WTC11 (cell line): ENCODE measurements at regions not wholly inside any gene's neighbourhood (a gene's known extent, or its start where the extent isn't known, plus 50 kb on each side); places are given as distances from the start of the nearest gene placed in this dataset.

Source experiments
- ATAC-seq: fragments of 200-7000 bp; cut with Tn5 transposase; 2 replicates; pipeline ENCODE4 v1.10.0; 2021; ENCODE audit warnings: mild to moderate bottlenecking, moderate library complexity
- CTCF ChIA-PET: fragments of 300-600 bp; sonication (Branson Sonifier 250); formaldehyde crosslinking; loops from one replicate; lab custom pipeline; 2021; ENCODE audit warnings: antibody characterized with exemption; lab: Charles Lee
- POLR2A ChIA-PET: fragments of 350-600 bp; sonication (Branson Sonifier 250); formaldehyde crosslinking; loops from one replicate; lab custom pipeline; 2021; ENCODE audit warnings: antibody characterized with exemption; lab: Charles Lee
- DNase-seq: peaks from one replicate; pipeline ENCODE4 v3.0.0; 2021; ENCODE audit warnings: low spot score
- H3K27ac Mint-ChIP-seq: 2 replicates; pipeline ENCODE4 v1.8.0; 2021; ENCODE audit warnings: mixed read lengths
- H3K27me3 Mint-ChIP-seq: 2 replicates; pipeline ENCODE4 v1.8.0; 2021; ENCODE audit warnings: low read depth, mild to moderate bottlenecking, moderate library complexity, mixed read lengths
- H3K36me3 Mint-ChIP-seq: 2 replicates; pipeline ENCODE4 v1.8.0; 2021; ENCODE audit warnings: mixed read lengths
- H3K4me1 Mint-ChIP-seq: 2 replicates; pipeline ENCODE4 v1.8.0; 2022; ENCODE audit warnings: mixed read lengths
- H3K4me3 Mint-ChIP-seq: 2 replicates; pipeline ENCODE4 v1.8.0; 2021; ENCODE audit warnings: mild to moderate bottlenecking, moderate library complexity, mixed read lengths
- H3K9me3 Mint-ChIP-seq: 2 replicates; pipeline ENCODE4 v1.8.0; 2021; ENCODE audit warnings: mixed read lengths
- AFF4 ChIP-seq: sonication (generic); formaldehyde crosslinking; IDR thresholded peaks from 2 replicates; pipeline ENCODE4 v1.8.1; 2023; ENCODE audit warnings: mild to moderate bottlenecking, missing genetic modification reagents, borderline replicate concordance
- CREB1 ChIP-seq: sonication (generic); formaldehyde crosslinking; IDR thresholded peaks from 2 replicates; pipeline ENCODE4 v1.8.0; 2023; ENCODE audit warnings: mild to moderate bottlenecking, missing genetic modification reagents
- CREM ChIP-seq: sonication (generic); formaldehyde crosslinking; IDR thresholded peaks from 2 replicates; pipeline ENCODE4 v1.8.1; 2022; ENCODE audit warnings: mild to moderate bottlenecking, missing genetic modification reagents, moderate library complexity
- E2F4 ChIP-seq: sonication (generic); formaldehyde crosslinking; IDR thresholded peaks from 2 replicates; pipeline ENCODE4 v1.8.1; 2022; ENCODE audit warnings: low read depth, mild to moderate bottlenecking, moderate library complexity, missing genetic modification reagents, borderline replicate concordance
- ESRRA ChIP-seq: sonication (generic); formaldehyde crosslinking; IDR thresholded peaks from 2 replicates; pipeline ENCODE4 v1.8.1; 2022; ENCODE audit warnings: mild to moderate bottlenecking, missing genetic modification reagents, borderline replicate concordance
- ETV6 ChIP-seq: sonication (generic); formaldehyde crosslinking; IDR thresholded peaks from 2 replicates; pipeline ENCODE4 v1.8.1; 2022; ENCODE audit warnings: mild to moderate bottlenecking, missing genetic modification reagents
- JUN ChIP-seq: sonication (generic); formaldehyde crosslinking; IDR thresholded peaks from 2 replicates; pipeline ENCODE4 v1.8.0; 2023; ENCODE audit warnings: mild to moderate bottlenecking, missing genetic modification reagents
- PRDM15 ChIP-seq: sonication (generic); formaldehyde crosslinking; IDR thresholded peaks from 2 replicates; pipeline ENCODE4 v1.8.0; 2022; ENCODE audit warnings: missing genetic modification reagents
- ZBTB21 ChIP-seq: sonication (generic); formaldehyde crosslinking; IDR thresholded peaks from 2 replicates; pipeline ENCODE4 v1.8.1; 2023; ENCODE audit warnings: mild to moderate bottlenecking, missing genetic modification reagents, borderline replicate concordance
- ZNF232 ChIP-seq: sonication (generic); formaldehyde crosslinking; IDR thresholded peaks from 2 replicates; pipeline ENCODE4 v1.8.0; 2022; ENCODE audit warnings: mild to moderate bottlenecking, missing genetic modification reagents
- ZNF396 ChIP-seq: fragments of 250-450 bp; sonication (Bioruptor Pico); IDR thresholded peaks from 2 replicates; pipeline ENCODE4 v1.8.0; 2021; ENCODE audit warnings: mild to moderate bottlenecking, moderate library complexity, borderline replicate concordance
- ZNF512 ChIP-seq: sonication (generic); formaldehyde crosslinking; IDR thresholded peaks from 2 replicates; pipeline ENCODE4 v1.8.1; 2022; ENCODE audit warnings: missing genetic modification reagents, borderline replicate concordance
- TF ChIP-seq, protein P1 (sequence below): sonication (generic); formaldehyde crosslinking; IDR thresholded peaks from 2 replicates; pipeline ENCODE4 v1.8.0; 2023; ENCODE audit warnings: mild to moderate bottlenecking, missing genetic modification reagents
- TF ChIP-seq, protein P2 (sequence below): fragments of 250-450 bp; sonication (Bioruptor Pico); IDR thresholded peaks from 2 replicates; pipeline ENCODE4 v1.8.0; 2021; ENCODE audit warnings: mild to moderate bottlenecking
- TF ChIP-seq, protein P3 (sequence below): fragments of 250-450 bp; sonication (Bioruptor Pico); IDR thresholded peaks from 2 replicates; pipeline ENCODE4 v1.9.0; 2021; ENCODE audit warnings: moderate library complexity, mild to moderate bottlenecking, inconsistent platforms, borderline replicate concordance

DNA sequence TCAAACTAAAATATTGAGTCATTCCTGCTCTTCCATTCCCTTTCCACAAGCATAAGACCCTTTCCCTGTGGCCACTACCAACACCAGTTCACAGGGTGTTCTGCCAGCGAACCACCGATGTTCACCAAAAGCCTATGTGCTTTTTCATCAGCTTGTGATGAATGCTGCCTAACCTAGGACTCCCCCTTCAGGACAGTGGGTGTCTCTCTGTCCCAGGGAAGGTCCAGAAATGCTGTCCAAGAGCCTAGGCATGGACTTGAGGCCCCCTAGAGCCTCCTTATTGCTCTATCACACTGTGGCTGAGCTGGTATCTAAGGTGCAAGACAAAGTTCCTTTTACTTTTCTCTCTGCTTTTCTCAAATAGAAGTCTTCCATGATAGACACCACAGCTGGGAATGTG lies 1015.6 kb downstream of the PCDH19 start (continued):
- TF ChIP-seq, protein P1, sequence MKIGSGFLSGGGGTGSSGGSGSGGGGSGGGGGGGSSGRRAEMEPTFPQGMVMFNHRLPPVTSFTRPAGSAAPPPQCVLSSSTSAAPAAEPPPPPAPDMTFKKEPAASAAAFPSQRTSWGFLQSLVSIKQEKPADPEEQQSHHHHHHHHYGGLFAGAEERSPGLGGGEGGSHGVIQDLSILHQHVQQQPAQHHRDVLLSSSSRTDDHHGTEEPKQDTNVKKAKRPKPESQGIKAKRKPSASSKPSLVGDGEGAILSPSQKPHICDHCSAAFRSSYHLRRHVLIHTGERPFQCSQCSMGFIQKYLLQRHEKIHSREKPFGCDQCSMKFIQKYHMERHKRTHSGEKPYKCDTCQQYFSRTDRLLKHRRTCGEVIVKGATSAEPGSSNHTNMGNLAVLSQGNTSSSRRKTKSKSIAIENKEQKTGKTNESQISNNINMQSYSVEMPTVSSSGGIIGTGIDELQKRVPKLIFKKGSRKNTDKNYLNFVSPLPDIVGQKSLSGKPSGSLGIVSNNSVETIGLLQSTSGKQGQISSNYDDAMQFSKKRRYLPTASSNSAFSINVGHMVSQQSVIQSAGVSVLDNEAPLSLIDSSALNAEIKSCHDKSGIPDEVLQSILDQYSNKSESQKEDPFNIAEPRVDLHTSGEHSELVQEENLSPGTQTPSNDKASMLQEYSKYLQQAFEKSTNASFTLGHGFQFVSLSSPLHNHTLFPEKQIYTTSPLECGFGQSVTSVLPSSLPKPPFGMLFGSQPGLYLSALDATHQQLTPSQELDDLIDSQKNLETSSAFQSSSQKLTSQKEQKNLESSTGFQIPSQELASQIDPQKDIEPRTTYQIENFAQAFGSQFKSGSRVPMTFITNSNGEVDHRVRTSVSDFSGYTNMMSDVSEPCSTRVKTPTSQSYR (CRISPR knock-in tag): no peak
- no peak for TF ChIP-seq ZNF512 (CRISPR knock-in tag)
- TF ChIP-seq, all 79 proteins: peak for 0

DNA sequence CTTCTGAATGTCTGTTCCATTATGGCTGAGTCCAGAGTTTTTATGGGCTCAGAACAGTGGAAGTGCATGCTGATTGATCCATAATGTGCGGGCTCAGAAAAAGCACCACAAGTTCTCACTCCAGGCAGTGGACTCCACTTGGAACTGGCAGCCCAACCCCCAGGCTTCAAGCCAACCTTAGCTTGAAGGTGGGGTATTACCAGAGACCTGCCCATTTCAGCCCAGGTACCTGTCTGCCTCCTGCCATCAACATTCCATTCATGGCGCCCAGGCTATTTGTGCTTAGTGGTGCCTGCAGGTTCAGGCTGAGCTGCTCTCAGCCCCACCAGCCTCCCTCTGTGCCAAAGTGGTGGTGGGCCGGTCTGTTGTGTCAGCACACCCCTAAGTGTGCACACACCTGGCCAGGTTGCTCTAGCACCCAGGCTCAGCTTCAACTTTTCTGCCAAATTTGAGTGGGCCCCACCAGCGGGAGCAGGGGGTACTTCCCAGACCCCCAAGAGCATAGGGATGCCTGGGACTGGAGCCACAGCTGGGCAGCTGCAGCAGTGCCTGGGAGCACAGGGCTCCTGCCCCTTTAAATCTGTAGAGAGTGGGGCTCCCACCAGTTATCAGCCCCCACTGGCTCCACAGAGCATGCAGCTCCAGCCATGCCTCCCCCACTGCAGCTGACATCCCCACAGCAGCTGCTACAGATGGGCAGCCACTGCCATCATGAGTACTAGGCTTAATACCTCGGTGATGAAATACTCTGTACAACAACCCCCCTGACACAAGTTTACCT lies 1025.3 kb downstream of the PCDH19 start:
- no peak for ATAC-seq
- TF ChIP-seq PRDM15 (CRISPR knock-in tag) (no peak), CREM (CRISPR knock-in tag) (no peak), ZBTB21 (CRISPR knock-in tag) (no peak)
- TF ChIP-seq, protein P2, sequence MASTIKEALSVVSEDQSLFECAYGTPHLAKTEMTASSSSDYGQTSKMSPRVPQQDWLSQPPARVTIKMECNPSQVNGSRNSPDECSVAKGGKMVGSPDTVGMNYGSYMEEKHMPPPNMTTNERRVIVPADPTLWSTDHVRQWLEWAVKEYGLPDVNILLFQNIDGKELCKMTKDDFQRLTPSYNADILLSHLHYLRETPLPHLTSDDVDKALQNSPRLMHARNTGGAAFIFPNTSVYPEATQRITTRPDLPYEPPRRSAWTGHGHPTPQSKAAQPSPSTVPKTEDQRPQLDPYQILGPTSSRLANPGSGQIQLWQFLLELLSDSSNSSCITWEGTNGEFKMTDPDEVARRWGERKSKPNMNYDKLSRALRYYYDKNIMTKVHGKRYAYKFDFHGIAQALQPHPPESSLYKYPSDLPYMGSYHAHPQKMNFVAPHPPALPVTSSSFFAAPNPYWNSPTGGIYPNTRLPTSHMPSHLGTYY (CRISPR knock-in tag): no peak
- TF ChIP-seq, all 79 proteins: peak for 0
- H3K27me3 Mint-ChIP-seq: no peaks in the 10 kb centered on the region
- no peak overlapping the region for H3K4me3 Mint-ChIP-seq
- CTCF ChIA-PET: no interaction called here
- H3K27ac Mint-ChIP-seq: no peak overlapping the region
- no peaks in the 10 kb centered on the region for H3K4me1 Mint-ChIP-seq
- peaks cover 21% of the 10 kb centered on the region for H3K9me3 Mint-ChIP-seq
- no peak for DNase-seq
- POLR2A ChIA-PET: no interaction called here
- peaks cover 3% of the 10 kb centered on the region for H3K36me3 Mint-ChIP-seq

- ChIA-PET POLR2A (no interaction called here), CTCF (no interaction called here)
- no peak overlapping the region for H3K4me3 Mint-ChIP-seq
- H3K27ac Mint-ChIP-seq: no peak overlapping the region
- DNase-seq: no peak
- no peak for ATAC-seq
- no peaks in the 10 kb centered on the region for H3K27me3 Mint-ChIP-seq
- no peaks in the 10 kb centered on the region for H3K4me1 Mint-ChIP-seq
- H3K9me3 Mint-ChIP-seq: peaks cover 11% of the 10 kb centered on the region
- H3K36me3 Mint-ChIP-seq: peaks cover 3% of the 10 kb centered on the region
- TF ChIP-seq ZNF232 (CRISPR knock-in tag) (no peak), AFF4 (CRISPR knock-in tag) (no peak), E2F4 (CRISPR knock-in tag) (no peak), ZNF396 (no peak), ESRRA (CRISPR knock-in tag) (no peak), CREB1 (CRISPR knock-in tag) (no peak), ETV6 (CRISPR knock-in tag) (no peak), JUN (CRISPR knock-in tag) (no peak)
- TF ChIP-seq, protein P3, sequence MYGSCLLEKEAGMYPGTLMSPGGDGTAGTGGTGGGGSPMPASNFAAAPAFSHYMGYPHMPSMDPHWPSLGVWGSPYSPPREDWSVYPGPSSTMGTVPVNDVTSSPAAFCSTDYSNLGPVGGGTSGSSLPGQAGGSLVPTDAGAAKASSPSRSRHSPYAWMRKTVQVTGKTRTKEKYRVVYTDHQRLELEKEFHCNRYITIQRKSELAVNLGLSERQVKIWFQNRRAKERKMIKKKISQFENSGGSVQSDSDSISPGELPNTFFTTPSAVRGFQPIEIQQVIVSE: no peak
These were observed 1026.3 kb downstream of the PCDH19 start for GRCh38 chrX:99383786-99384185.
